ENCODE measurements at regions not wholly inside any gene's neighbourhood (a gene's known extent, or its start where the extent isn't known, plus 50 kb on each side); places are given as distances from the start of the nearest gene placed in this dataset.

DNA sequence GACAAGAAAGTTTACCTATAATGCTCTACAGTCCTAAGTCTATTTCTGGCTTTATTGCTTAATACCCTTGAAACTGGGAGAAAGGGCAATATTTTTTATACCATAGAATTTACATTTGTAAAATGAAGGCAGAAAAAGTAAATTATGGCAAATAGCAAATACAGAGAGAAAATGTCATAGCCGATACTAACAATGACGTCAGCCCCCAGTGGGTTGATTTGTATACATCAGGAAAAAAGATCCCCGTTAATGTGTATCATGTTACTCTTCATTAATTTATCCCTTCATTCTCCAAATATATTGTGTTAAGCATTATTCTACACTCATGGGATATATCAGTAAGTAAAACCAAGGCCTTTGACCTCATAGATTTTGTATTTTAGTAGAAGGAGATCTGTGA lies 445.1 kb upstream of the SYT1 start:
- TF ChIP-seq, protein P1, sequence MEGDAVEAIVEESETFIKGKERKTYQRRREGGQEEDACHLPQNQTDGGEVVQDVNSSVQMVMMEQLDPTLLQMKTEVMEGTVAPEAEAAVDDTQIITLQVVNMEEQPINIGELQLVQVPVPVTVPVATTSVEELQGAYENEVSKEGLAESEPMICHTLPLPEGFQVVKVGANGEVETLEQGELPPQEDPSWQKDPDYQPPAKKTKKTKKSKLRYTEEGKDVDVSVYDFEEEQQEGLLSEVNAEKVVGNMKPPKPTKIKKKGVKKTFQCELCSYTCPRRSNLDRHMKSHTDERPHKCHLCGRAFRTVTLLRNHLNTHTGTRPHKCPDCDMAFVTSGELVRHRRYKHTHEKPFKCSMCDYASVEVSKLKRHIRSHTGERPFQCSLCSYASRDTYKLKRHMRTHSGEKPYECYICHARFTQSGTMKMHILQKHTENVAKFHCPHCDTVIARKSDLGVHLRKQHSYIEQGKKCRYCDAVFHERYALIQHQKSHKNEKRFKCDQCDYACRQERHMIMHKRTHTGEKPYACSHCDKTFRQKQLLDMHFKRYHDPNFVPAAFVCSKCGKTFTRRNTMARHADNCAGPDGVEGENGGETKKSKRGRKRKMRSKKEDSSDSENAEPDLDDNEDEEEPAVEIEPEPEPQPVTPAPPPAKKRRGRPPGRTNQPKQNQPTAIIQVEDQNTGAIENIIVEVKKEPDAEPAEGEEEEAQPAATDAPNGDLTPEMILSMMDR (IDR thresholded peaks at IDR 0.05) = no peak
- no peak for TF ChIP-seq POLR2A (IDR thresholded peaks at IDR 0.05)

Measured in thyroid gland (tissue), 4 donors.